ENCODE measurements at regions not wholly inside any gene's neighbourhood (a gene's known extent, or its start where the extent isn't known, plus 50 kb on each side); places are given as distances from the start of the nearest gene placed in this dataset.

- H3K9me3 Mint-ChIP-seq = peaks cover 8% of the 10 kb centered on the region
- no peak for DNase-seq (ENCODE audit: low spot score)
- H3K36me3 Mint-ChIP-seq (ENCODE audit: low read depth) = no peaks in the 10 kb centered on the region
- no peak overlapping the region for H3K4me3 Mint-ChIP-seq
- H3K27ac Mint-ChIP-seq = no peak overlapping the region
- H3K27me3 Mint-ChIP-seq (ENCODE audit: low read depth) = no peaks in the 10 kb centered on the region
- peaks cover under 1% of the 10 kb centered on the region for H3K4me1 Mint-ChIP-seq (ENCODE audit: low read depth)
Observed at GRCh38 chr16:14335297-14335696, 264.2 kb downstream of the MRTFB start.

DNA sequence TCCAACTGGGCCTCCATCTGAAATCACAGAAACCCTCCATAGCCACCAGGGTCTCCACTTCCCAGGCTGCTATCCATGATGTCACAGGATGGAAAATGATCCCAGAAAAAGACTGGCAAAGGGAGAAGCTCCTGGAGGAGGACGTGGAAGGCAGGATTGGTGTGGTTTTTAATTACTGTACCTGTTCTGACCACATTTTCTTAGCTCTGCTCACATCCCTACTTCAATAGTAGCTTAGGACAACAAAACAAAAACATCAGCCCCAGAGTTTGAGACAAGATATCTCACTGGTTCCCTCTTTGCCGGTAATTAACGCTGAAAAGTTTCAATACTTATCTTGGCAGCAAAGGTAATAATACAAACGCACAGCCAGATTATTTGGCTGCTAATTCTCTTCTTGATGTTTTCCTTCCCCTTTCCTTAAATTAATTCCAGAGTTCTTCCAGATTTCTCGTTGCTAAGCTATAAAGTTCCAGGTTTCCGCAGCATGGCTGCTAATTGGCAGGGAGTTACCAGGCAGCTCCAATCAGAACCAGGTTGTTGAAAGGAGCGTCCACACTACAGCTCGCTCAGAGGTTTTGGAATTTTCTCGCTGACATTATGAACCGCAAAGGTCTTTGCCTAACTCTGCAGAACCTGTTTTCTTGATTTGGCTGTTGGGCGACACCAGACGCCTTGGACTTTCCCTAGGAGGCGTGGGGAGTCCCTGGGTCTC lies 263.4 kb downstream of the MRTFB start:
- H3K4me3 Mint-ChIP-seq = no peak overlapping the region
- peaks cover 5% of the 10 kb centered on the region for H3K4me1 Mint-ChIP-seq (ENCODE audit: low read depth)
- H3K27ac Mint-ChIP-seq = no peak overlapping the region
- H3K36me3 Mint-ChIP-seq (ENCODE audit: low read depth) = no peaks in the 10 kb centered on the region
- H3K27me3 Mint-ChIP-seq (ENCODE audit: low read depth) = no peaks in the 10 kb centered on the region
- H3K9me3 Mint-ChIP-seq = peaks cover 3% of the 10 kb centered on the region
- DNase-seq (ENCODE audit: low spot score) = no peak

DNA sequence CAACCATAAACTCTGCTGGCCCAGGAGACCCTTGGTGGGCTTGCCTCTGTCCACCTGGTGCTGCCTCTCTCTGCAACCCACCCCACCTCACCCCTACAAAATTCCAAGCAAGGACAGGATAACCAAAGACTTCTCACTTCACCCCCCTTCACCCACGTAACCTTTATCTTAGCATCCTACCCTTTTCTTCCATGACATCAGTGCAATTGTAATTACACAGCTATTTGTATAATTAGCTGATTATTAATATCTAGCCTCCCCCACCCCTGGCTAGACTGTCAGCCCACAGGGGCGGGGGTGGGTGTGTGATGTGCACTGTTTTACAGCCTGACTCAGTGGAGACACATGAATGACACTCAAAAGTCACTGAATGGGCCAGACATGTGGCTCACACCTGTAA lies 262.2 kb downstream of the MRTFB start:
- H3K4me3 Mint-ChIP-seq = no peak overlapping the region
- H3K36me3 Mint-ChIP-seq (ENCODE audit: low read depth) = no peaks in the 10 kb centered on the region
- peaks cover 5% of the 10 kb centered on the region for H3K4me1 Mint-ChIP-seq (ENCODE audit: low read depth)
- no peak for DNase-seq (ENCODE audit: low spot score)
- H3K27me3 Mint-ChIP-seq (ENCODE audit: low read depth) = no peaks in the 10 kb centered on the region
- H3K9me3 Mint-ChIP-seq = peaks cover 3% of the 10 kb centered on the region
- H3K27ac Mint-ChIP-seq = no peak overlapping the region

- DNase-seq (ENCODE audit: low spot score) = no peak
- peaks cover 5% of the 10 kb centered on the region for H3K4me1 Mint-ChIP-seq (ENCODE audit: low read depth)
- peaks cover 3% of the 10 kb centered on the region for H3K9me3 Mint-ChIP-seq
- no peaks in the 10 kb centered on the region for H3K36me3 Mint-ChIP-seq (ENCODE audit: low read depth)
- H3K27ac Mint-ChIP-seq = no peak overlapping the region
- no peaks in the 10 kb centered on the region for H3K27me3 Mint-ChIP-seq (ENCODE audit: low read depth)
- no peak overlapping the region for H3K4me3 Mint-ChIP-seq
Observed at GRCh38 chr16:14331020-14331419, 259.9 kb downstream of the MRTFB start.

GRCh38 chr16:14329727-14330350 lies 258.7 kb downstream of the MRTFB start:
- Mint-ChIP-seq H3K4me1 (ENCODE audit: low read depth) (peaks cover 5% of the 10 kb centered on the region), H3K36me3 (ENCODE audit: low read depth) (no peaks in the 10 kb centered on the region), H3K27me3 (ENCODE audit: low read depth) (no peaks in the 10 kb centered on the region), H3K27ac (no peak overlapping the region), H3K4me3 (no peak overlapping the region), H3K9me3 (no peaks in the 10 kb centered on the region)
- DNase-seq (ENCODE audit: low spot score) = no peak

- H3K4me3 Mint-ChIP-seq = no peak overlapping the region
- H3K27ac Mint-ChIP-seq = no peak overlapping the region
- no peak for DNase-seq (ENCODE audit: low spot score)
- no peaks in the 10 kb centered on the region for H3K36me3 Mint-ChIP-seq (ENCODE audit: low read depth)
- peaks cover 5% of the 10 kb centered on the region for H3K4me1 Mint-ChIP-seq (ENCODE audit: low read depth)
- no peaks in the 10 kb centered on the region for H3K9me3 Mint-ChIP-seq
- H3K27me3 Mint-ChIP-seq (ENCODE audit: low read depth) = peaks cover 3% of the 10 kb centered on the region
Observed at GRCh38 chr16:14325502-14326401, 254.6 kb downstream of the MRTFB start.

- Mint-ChIP-seq H3K27ac (no peak overlapping the region), H3K4me1 (ENCODE audit: low read depth) (no peaks in the 10 kb centered on the region), H3K36me3 (ENCODE audit: low read depth) (no peaks in the 10 kb centered on the region), H3K27me3 (ENCODE audit: low read depth) (peaks cover 3% of the 10 kb centered on the region), H3K4me3 (no peak overlapping the region), H3K9me3 (no peaks in the 10 kb centered on the region)
- no peak for DNase-seq (ENCODE audit: low spot score)
Observed at GRCh38 chr16:14324581-14324980, 253.5 kb downstream of the MRTFB start.

- H3K27me3 Mint-ChIP-seq (ENCODE audit: low read depth) = peaks cover 3% of the 10 kb centered on the region
- no peaks in the 10 kb centered on the region for H3K4me1 Mint-ChIP-seq (ENCODE audit: low read depth)
- no peaks in the 10 kb centered on the region for H3K9me3 Mint-ChIP-seq
- H3K4me3 Mint-ChIP-seq = no peak overlapping the region
- H3K27ac Mint-ChIP-seq = no peak overlapping the region
- DNase-seq (ENCODE audit: low spot score) = no peak
- H3K36me3 Mint-ChIP-seq (ENCODE audit: low read depth) = no peaks in the 10 kb centered on the region
Observed at GRCh38 chr16:14322186-14322585, 251.1 kb downstream of the MRTFB start.

- DNase-seq (ENCODE audit: low spot score) = no peak
- Mint-ChIP-seq H3K27me3 (ENCODE audit: low read depth) (peaks cover 3% of the 10 kb centered on the region), H3K36me3 (ENCODE audit: low read depth) (no peaks in the 10 kb centered on the region), H3K4me1 (ENCODE audit: low read depth) (no peaks in the 10 kb centered on the region), H3K9me3 (no peaks in the 10 kb centered on the region), H3K27ac (no peak overlapping the region), H3K4me3 (no peak overlapping the region)
Observed at GRCh38 chr16:14321542-14321941, 250.4 kb downstream of the MRTFB start.

DNA sequence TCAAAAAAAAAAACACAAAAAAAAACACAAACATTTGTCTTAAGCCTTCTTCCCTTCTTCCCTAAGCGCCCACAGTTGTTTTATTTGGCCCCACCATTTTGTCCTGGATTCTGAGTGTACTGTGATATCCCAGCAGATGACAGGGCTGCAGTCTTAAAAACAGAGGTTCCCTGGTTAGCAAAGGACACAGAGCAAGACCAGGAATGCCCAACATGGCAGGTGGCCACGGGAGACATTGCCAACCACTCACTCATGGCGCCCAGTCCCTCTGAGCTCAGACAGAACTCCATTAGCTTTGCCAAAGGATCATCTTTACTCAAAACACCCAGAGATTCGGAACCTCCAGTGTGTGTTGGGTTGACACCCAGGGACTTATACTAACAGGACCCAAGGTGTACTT lies 249.3 kb downstream of the MRTFB start:
- Mint-ChIP-seq H3K27ac (no peak overlapping the region), H3K9me3 (no peaks in the 10 kb centered on the region), H3K4me3 (no peak overlapping the region), H3K4me1 (ENCODE audit: low read depth) (no peaks in the 10 kb centered on the region), H3K27me3 (ENCODE audit: low read depth) (peaks cover 3% of the 10 kb centered on the region), H3K36me3 (ENCODE audit: low read depth) (no peaks in the 10 kb centered on the region)
- DNase-seq (ENCODE audit: low spot score) = no peak
